Putamen (tissue), 1 donor: ENCODE measurements at regions not wholly inside any gene's neighbourhood (a gene's known extent, or its start where the extent isn't known, plus 50 kb on each side); places are given as distances from the start of the nearest gene placed in this dataset.
A peak's percentile ranks its signal among the peaks of the same experiment; 100 is the strongest.

ENCODE experiments used
- DNase-seq: peaks from one replicate; pipeline ENCODE4 v3.0.0-alpha.2; 2016; ENCODE audit warnings: low spot score

DNA sequence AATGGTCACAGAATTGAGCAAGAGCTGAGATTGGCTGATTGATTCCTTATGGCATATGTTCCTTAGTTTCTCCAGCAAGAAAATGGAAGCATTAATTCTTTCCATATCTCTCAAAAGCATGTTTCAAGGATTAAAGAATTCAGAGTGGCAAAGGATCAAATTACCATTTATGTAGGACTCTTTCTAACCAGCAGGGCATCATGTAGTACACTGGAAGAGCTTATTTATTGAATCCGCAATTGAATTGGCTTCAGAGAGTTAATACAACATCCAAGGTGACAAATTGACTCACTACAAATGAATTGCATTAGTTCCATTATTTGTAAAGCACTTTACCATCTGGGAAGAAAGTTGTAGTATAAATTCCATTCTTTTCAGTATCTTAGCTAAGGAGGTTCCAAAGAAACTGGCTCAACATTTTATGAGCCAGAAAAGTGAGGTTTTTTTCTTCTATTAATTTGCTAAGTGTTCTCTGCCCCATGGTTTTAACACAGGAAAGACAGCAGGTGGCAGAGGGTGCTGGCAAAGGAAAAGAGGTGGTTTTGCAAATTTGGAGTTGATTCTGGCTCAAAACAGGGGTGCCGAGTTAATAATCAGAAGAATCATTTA lies 409.9 kb downstream of the MTX2 start:
- no peak for DNase-seq

DNA sequence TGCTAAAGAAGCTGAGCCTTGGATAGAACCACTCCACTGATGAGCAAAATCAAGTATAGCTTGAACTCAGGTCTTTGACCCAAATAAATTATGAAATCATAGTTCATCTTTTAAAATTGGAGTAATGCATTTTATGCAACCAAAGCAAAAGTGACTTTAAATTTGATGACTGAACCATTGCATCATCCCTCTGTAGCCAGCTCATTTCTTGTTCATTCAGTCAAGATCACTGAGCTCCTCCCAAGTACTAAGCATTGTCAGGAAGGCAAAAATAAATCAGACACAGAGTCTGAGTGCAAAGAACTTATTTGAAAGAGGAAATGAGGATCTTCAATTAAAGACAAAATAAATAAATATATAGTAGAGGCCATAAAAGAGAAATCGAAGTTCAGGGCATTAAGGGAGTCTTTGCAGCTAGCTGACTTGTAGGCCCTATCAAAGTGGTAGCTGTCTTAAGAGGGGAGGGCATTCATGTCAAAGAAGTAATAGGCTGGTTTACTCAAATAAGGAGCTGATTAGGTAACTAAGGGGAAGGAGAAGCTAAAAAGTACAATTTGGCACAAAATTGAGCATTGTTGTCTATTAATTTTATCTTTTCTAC lies 411.8 kb downstream of the MTX2 start:
- no peak for DNase-seq

GRCh38 chr2:176681584-176682115 lies 412.4 kb downstream of the MTX2 start:
- no peak for DNase-seq

- no peak for DNase-seq
Measured at GRCh38 chr2:176682278-176682677, 413.0 kb downstream of the MTX2 start.

DNA sequence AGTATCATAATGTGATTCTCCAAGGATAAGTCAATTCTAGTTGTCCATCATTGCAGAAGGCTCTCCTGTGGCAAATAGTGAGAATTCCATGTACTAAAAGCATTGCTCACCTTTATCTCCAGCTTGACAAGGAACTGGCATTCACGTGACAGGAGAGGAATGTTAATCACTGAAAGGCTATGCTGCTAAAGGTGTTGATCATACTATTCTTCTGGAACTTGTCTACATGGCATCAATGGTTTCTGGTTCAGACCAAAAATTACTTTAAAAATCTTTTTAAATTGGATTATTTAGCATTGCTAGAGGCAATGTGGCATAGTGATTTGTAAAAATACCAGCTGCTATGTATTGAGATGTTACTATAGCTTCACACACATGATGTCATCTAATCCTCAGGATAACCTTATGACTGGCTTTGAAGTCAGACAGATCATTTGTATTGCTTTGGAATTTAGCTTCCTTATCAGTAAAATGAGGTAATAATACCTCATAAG lies 414.4 kb downstream of the MTX2 start:
- DNase-seq, result no peak

DNA sequence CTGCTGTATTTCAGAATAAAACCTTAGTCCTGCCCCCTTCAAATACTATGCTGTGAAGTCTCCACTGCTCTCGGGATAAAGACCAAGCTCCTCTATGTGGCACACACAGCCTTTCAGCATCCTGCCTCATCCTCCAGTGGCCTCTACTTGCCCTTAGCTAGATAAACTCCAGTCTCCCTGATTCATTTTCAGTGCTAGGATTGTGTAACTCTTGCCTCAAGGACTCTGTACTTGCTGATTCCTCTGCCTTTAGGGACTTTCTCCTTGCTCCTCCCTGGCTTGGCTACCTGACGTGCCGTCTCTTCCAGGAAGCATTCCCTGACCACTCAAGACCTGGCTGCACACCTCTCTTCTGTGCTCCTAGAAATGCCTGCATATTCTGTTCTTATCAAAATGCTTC lies 416.7 kb downstream of the MTX2 start:
- no peak for DNase-seq

GRCh38 chr2:176686328-176686727 lies 417.1 kb downstream of the MTX2 start:
- DNase-seq, result no peak

DNA sequence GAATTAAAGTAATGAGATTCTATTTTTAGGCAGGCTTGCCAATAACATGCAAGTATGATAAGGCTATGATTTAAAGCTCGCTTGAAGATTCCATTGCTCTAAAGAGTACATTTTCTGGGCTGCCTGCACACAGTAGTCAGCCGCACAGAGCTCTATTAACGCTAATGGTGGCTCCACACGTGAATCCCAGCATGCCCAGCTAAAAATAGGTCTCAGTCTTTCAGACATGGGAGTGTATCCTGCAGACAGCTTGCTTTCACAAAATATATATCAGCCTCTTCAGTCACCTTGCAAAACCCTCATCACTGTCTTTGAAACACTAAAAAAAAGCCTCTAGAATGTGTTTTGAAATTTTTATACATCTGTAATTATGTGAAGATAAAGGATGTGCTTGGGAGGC lies 418.1 kb downstream of the MTX2 start:
- peak; percentile 65 for DNase-seq

- no peak for DNase-seq
Measured at GRCh38 chr2:176687944-176688343, 418.7 kb downstream of the MTX2 start.

GRCh38 chr2:176689711-176690110 lies 420.5 kb downstream of the MTX2 start:
- DNase-seq, result no peak

- no peak for DNase-seq
Measured at GRCh38 chr2:176691471-176691870, 422.2 kb downstream of the MTX2 start.

DNA sequence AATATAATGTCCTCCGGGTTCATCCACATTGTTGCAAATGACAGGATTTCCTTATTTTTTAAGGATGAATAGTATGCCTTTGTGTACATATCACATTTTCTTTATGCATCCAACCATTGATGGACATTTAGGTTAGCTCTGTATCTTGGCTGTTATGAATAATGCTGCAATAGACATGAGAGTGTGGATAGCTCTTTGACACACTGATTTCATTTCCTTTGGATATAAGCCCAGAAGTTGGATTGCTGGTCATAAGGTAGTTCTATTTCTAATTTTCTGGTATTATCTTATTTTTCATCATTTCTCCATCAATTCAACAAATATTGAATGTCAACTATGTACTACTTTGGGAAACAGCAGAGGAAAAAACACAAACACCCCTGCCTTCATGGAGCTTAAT lies 423.3 kb downstream of the MTX2 start:
- DNase-seq, result no peak

GRCh38 chr2:176699098-176699497 lies 429.9 kb downstream of the MTX2 start:
- DNase-seq, result no peak

- DNase-seq, result no peak
Measured at GRCh38 chr2:176699644-176700043, 430.4 kb downstream of the MTX2 start.

GRCh38 chr2:176702131-176702530 lies 432.9 kb downstream of the MTX2 start:
- DNase-seq, result no peak

DNA sequence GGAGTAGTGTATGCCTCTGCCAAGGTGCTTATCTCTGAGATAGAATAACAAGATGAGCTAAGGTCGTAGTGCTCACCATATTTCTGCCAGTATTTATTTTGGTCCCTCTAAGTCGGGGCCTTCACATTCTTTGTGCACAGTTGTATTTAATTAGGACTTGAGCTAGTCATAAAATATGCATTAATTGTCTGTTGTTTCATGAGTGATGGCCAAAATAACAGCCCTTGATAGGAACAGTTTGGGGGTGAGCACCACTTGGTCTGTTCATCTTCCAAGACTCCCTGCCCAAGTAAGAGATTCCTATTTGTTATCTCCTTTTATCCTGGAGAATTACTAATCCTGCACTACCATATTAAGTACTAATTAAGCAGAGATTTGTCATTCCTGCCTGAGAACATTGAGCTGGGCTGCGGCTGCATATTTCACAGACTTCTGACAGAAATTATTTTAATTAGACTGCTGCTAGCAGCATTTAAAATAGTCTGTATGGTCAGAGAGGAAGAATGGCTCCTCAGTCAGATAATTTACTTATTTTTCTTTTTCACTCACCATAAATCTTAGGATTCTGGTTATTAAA lies 435.1 kb downstream of the MTX2 start:
- DNase-seq, result no peak

DNA sequence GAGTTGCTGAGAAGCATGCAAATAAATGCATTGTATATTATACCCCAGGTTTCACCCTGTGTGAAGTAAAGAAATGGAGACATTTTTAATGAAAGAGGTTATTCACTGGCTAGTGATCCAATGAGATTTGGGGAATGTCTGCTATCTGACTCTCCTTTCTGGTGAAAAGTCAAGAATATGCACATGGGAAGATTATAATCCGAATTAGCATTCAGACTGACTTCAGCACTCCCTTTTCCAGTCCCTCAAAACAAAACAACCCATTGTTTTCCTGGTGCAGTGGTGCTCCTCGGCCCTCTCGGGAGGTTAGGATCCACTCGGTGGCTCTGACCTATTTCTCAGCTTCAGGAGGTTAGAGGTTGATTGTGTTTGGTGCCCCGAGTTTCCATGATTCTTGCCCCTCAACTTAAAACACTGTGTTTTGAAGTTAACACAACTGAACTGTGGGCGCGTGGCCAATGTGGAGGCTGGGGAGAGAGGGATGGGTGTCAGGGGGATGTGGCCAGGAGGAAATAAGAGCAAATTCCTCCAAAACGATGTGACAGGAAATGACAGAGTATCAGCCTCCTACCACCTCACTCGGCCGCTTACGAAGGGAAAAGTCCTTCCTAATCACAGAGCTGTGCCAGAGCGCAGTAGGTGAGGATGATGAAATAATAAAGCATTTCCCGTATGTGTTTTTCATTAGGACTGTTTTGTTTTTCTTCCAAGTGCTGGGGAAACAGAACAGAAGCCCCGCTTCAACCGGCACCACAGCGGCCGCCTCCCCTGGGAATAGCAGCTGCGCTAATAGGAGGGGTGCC lies 440.1 kb downstream of the MTX2 start:
- DNase-seq, result no peak

DNA sequence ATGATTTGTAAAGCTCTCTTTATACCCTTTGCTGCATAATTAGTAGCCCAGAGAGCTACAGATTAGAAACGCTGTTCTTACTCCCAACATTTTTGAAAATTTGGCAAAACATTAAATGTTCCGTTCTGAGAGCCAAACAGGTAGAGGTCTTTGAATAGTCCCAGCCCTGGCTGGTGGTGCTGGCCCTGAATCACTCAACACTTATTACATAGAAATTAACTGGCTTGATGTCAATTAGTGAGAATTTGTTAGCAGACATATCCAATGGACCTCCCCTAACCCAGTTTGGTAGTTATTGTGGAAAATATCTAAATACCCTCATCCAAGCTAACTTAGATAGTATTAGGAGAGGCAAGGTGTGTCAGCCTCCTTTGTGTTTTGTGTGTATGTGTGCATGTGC lies 440.7 kb downstream of the MTX2 start:
- no peak for DNase-seq

GRCh38 chr2:176710657-176711186 lies 441.5 kb downstream of the MTX2 start:
- DNase-seq, result no peak

DNA sequence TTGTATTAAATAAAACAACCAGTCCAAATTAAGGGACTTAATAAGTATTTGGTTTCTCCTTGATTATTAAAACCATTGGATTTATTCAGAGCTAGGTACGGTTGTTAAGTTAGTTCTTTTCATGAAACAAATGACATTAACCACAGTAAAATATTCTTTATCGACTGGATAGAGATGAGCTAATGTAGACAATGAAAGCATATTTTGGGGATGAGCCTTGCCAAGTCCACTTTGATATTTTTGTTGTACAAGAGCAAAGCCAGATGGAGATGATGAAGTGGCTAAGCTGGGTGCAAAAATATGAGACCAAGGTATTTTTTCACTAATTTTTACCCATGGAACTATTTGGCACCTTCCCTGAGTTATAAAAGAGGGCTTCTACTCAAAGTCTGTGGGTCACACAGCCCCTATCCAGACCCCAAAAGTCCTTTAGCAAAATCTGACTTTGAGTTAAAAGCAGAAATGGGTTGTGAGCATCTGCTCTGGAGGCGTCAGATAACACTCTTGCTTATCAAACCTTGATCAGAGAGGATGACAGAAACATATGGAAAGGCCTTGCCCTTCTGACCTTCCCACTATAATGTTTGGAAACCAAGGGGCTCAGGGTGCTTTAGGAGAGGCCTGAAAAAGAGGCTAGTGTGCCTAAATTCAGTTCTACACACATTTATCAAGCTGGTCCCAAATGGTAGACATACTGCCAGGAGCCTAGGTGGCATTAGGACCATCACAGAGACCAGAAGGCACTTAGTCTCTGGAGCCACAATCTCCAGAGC lies 456.8 kb downstream of the MTX2 start:
- DNase-seq, result no peak

GRCh38 chr2:176727696-176728095 lies 458.5 kb downstream of the MTX2 start:
- DNase-seq, result no peak
